NCI-H2227 (cell line): ENCODE measurements at regions not wholly inside any gene's neighbourhood (a gene's known extent, or its start where the extent isn't known, plus 50 kb on each side); places are given as distances from the start of the nearest gene placed in this dataset.

ENCODE experiments used
- DNase-seq: peaks from one replicate; lab custom pipeline; 2025; ENCODE audit not compliant: unreplicated experiment; lab: John Stamatoyannopoulos, UW

DNA sequence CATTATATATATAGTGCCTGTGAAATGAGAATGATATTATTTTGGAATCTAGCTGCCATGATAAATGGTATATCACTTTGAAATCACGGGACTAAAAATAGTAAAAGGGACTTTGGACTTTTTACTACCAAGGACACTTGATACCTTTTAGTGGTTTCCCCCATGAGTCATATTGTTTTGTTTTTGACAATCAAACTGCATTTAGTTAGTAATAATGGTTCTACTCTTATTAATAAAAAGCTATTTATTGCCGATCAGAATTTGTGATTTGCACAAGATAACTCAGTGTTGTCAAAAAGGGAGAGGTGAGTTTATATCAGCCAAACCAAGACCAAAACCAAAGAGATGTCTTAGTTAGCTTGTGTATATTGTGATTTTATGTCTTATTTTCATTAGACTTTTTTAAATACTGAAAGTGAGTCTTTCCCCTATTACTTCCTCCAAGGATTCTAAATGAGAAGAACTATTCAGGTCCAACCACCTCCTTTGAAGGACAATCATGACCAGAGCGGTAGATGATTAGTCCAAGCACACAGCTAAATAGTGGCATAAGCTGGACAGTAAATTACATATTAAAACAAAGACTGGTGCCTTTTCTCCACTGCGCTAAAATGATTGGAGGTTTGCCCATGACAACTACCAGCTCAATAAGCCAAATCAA is 281.7 kb upstream of the ESRRG start:
- DNase-seq: no peak

DNA sequence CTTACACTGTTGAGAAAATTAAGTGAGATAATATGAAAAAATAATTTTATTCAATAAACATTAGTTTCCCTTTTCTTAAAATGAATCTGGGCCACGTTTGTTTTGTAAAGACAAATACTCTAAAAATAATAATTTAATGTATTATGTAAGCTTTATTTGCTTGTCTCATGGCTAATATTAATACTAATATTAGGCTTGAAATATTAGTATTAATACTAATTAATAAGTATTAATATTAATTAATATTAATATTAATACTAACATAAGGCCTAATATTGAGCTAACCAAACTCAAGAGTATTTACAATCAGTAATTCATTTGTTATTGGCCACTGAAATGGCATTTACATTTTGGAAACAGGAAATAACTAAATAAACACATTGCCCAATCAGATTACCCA is 280.1 kb upstream of the ESRRG start:
- no peak for DNase-seq

DNA sequence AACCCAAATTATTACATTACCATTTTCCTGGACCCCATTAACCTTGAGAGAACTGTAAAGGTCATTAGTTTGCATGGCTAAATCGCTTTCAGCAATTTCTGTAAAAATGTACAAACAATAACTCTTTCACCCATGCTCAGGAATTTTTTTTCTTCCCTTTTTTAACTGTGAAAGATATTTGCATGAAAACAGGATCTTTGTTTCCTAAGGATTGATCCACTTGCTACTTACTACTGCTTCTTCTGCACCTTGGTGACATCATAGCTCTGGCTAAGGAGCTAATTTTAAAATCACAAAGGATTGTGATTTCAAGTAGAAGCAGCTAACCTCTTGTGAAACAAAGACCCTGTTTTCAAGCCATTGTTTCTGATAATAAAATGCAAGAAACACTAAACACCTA is 274.6 kb upstream of the ESRRG start:
- no peak for DNase-seq

DNA sequence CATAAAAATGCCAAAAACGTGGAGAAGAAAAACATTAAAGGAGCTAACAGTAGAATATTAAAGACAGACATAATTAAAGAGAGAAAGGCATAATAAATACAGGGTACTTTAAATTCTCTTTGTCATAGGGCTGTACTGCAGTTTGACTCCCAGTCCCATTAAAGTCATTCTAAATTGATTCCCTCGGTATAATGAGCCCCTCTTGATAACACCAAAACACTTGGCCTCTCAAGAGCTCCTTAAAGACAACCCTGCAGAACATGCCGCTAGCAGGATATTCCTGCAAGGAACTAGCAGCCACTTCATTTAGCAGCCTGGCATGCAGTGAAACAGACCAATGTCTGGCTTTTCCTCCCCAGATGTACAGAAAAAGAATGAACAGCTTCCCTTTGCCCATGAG is 273.8 kb upstream of the ESRRG start:
- DNase-seq: peak; percentile 67

DNA sequence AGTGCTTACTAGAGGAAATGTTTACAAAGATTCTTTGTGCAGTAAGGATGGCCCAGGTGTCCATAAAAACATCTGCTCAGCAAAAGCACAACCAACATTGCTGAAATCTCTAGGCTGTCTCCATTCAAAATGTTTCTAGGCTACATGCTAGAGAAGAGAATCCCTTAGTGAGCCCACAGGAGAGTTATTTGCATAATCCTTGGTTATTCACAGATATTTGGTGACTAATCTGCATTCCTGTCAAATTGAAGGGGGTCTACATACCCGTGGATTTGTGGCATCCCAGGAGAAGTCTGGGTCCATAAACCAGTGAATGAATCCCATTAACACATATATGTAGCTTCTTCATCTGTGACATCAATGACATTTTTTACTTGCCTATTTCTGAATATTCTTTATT is 261.3 kb upstream of the ESRRG start:
- DNase-seq: no peak

DNA sequence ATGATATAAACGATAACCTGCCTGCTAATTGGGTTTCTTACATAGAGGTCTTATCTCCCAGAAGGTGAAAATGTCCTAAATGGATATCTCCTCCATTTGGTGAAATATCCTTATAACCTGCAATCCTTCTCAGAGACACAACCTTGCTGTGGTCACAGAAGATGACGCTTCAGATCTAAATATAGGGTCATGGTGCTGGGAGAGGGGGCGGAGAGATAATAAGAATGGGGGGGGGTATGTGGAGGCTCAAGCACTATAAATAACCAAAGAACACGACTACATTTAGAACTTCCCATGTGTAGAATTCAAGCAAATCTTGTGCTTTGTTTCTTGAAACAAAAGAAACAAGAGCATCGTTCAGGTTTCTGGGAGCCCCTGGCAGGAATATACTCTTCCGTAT is 260.6 kb upstream of the ESRRG start:
- DNase-seq: no peak

DNA sequence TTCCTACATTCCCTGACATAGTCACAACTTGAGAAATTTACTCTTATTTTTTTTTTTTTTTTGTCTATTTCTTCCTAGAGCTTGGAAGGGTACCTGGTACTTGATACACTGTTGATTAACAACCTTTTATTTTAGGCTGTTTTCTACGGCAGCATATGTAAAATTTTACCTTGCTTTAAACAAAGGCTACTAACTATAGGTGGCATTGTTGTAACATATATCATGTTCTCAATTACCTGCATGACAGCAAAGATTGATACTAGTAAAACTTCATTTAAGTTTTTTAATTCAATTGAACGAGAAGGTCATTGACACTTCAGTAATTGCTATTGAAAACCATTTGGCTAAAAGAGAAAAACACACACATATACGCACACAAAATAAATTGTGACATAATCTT is 238.3 kb upstream of the ESRRG start:
- no peak for DNase-seq

DNA sequence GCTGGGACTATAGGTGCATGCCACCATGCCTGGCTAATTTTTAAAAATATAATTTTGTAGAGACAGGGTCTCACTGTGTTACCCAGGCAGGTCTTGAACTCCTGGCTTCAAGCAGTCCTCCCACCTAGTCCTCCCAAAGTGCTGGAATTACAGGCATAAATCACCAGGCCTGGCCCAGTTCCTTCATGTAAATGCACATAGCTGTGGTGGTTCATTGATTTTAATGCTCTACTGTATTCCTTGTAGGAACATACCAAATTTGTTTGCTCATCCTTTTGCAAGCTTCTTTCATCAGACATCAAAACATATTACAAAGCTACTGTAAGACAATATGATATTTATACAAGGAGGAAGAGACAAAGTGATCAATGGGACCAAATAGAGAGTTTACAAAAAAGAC is 237.5 kb upstream of the ESRRG start:
- no peak for DNase-seq

DNA sequence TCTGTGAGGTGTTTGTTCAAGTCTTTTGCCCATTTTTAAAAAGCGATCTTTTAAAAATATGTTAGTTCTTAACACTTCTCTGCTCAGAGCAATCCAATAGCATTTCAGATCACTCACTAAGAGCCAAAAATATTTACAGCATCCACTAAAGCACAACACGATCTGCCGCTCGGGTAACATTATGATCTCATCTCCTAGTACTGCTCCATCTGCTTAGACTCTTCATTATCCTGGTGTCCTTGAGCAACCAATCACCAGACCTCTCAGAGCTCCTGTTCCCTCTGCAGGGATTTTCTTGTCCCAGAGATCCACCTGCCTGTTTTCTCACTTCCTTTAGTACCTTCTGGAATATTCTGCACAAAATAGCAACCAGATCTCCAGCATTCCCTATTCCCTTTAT is 235.3 kb upstream of the ESRRG start:
- no peak for DNase-seq

DNA sequence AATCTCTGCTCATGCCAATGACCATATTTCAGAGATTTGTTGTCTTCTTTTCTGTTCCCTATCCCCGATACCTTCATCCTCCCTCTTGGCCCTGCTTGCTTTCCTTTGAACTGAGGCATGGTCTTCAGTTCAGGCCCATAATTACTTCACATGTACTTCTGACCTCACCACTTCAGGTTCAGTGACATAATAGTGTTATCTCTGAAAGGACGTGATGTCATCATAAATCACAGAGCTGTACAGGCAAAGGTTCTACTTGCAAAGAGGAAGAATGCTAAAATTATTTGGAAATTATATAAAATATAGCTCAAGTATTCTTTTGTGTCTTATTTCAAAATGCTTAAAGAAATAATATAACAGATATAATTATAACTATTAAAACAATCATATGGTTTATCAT is 230.3 kb upstream of the ESRRG start:
- DNase-seq: no peak

DNA sequence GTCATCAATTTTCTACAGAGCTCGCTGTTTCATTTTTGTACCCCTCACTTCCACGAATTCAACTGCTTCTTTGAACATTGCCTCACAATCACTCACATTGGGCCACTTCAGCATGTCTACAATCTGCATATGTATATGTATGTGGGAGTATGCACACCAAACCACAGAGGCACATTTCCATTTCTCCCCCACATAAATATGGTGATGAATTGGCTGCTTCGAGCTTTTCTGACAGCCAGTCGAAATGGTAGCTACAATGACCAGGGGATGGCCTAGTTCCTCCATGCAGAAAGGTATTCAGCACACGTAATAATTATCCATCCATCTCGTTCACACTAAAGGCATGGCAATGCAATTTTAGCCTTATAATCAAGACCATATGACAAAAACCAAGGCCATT is 229.6 kb upstream of the ESRRG start:
- no peak for DNase-seq

DNA sequence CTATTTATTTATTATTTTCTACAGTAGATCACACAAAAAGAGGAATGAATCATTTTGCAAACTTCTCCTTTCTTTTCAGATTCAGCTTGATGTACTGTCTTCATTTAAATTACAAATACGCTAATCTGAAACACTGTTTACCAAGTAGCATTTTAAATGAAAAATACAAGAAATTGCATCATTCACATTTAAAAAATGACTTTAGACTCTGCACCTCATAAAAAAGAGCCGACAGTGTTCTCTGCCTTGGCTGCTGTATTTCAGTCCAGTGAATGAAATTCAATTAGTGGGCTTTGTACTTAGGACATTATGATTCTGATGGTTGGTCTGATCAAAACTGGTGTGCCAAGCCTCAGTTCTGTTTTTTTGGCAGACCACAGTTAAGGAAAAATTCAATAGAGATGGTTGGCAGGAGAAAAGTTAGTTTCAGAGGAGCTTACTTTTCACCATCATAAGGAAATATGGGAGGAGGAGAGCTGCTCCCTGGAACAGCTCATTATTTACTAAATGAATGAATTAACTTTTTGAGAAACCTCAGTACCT is 222.4 kb upstream of the ESRRG start:
- no peak for DNase-seq

DNA sequence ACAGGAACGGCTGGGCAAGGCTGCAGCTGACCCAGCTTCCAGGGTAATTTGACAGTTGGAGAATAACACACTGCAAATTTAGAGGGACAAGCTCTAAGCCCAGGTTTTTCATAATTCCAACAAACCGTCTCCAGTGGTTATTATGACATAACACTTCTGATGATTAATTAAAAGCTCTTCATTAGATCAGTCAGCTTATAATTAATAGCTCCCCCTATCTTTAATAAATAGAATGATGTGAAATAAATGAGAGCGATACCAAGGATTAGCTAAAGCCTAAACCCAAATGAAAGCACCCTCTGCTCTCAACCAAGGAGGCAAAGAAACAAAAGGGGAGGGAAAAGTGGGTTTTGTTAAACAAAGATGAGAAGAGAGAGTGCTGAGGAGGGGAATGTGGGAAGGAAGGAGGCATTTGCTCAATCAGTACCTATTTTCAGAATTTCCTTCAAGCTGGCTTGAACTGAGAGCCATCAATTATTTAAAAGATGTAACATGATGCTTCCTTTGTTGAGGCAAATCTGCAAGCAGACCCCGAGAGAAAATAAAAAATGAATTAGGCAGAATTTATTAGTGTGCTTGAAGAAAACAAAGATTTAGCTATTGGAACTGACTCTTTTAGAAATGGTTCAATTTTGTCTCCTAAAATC is 221.8 kb upstream of the ESRRG start:
- no peak for DNase-seq

DNA sequence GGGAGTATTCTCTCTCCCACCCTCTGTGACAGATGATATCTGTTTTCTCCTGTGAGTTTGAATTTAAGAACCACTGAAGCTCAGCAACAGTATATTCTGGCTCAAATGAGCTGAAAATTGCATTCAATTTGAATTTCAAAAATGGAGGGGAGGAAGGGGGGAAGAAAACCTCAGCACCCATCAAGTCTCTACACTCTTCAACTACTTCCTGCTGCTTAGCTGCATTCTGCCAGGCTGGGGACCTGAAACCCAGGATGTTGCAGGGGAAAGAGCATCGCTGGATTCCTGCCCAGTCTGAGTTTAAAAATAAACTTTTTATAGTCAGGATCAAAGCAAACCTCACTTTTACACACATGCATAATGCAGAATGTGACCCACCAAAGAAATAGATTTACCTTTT is 214.3 kb upstream of the ESRRG start:
- DNase-seq: no peak

DNA sequence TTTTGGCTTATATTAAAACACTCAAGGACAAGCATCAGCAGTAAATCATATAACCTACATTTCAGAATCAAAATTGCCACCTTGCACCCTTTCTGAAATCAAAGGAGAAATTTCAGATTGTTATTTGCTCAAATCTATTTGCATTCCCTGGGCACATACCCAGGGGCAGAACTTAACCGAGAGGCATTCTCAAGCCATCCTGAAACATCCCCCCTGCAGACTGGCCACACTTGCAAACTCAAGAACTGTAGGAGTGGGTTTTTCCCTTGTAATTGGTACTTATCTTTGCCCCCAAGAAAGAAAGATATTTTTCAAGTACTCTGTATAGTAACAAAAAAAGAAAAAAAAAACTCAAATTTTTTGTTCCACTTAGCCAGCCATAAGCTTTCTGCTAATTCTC is 213.6 kb upstream of the ESRRG start:
- no peak for DNase-seq

DNA sequence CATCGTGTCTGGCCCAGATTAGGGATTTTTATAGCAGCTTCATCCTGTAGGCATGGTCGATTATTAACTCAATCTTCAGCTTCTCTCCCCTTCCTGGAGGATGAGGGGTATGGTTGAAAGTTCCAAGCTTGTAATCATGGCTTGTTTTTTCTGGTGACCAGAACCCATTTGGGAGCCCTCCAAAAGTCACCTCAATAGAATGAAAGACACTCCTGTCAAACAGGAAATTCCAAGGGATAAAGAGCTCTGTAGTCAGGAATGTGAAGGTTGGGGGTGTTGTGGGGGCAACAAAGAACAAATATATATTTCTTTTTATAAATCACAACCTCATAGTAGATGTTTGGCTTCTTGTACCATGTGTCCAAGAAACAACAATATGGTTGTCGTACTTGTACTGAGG is 212.7 kb upstream of the ESRRG start:
- DNase-seq: no peak

DNA sequence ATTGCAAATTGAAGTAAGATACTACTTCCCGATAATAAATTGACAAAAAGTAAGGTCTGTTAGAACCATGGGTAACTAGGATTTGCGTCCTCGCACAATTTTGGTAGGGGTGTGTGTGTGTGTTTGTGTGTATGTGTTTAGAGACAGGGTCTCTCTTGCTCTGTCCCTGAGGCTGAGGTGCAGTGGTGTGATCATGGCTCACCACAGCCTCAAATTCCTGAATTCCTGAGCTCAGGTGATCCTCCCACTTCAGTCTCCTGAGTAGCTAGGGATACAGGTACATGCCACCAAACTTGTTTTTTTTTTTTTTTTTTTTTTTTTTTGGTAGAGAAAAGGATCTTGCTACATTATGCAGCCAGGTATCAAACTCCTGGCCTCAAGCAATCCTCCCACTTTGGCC is 209.2 kb upstream of the ESRRG start:
- DNase-seq: no peak

DNA sequence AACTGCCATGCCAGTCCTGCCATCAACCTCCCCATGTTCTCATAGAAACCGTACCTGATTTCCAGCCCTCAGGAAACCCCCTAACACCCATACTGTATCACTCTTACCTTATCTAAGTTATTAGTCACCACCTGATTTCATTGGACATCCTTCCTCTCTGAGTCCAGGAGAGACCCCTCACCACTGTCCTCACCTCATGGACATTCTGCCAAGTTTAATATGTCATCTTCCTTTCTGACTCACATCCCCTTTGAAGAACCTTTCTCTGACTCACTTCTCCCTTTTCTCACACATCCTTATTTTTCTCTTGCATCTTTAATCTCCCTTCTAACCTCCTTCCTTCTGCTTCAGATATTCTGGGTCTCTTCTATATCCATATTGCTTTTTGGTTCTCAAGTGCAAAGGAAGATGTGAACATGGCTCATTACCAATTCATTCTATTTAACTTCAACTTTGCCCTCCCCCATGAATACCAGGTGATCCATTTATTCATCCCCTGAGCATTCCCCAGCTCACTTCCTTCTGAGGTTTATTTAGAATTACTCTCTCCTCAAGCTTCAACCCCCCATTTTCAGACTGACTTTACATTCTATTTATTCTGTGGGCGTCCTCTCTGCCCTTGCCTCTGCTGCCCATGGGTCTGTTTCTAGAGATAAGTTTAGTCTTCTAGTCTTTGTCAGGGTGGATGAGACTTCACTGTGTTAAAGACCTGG is 206.8 kb upstream of the ESRRG start:
- no peak for DNase-seq

DNA sequence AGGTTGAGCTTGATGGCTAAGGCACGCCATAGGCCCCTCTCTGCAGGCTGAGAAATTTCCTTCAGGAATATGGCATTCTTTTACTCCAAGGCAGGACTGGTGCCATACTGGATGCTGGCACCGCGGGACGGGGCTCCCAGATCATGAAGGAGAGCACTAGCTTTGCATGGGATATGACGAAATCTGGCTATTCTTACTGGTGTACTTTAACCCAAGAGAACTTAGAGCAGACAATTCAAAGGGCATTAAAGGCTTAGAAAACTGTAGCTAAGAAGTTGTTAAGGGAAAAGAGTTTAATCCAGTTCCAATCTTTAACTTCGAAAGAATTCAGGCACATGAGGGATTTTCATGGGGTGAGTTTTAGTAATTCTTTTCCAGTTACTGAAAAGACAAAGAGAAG is 204.4 kb upstream of the ESRRG start:
- DNase-seq: no peak

DNA sequence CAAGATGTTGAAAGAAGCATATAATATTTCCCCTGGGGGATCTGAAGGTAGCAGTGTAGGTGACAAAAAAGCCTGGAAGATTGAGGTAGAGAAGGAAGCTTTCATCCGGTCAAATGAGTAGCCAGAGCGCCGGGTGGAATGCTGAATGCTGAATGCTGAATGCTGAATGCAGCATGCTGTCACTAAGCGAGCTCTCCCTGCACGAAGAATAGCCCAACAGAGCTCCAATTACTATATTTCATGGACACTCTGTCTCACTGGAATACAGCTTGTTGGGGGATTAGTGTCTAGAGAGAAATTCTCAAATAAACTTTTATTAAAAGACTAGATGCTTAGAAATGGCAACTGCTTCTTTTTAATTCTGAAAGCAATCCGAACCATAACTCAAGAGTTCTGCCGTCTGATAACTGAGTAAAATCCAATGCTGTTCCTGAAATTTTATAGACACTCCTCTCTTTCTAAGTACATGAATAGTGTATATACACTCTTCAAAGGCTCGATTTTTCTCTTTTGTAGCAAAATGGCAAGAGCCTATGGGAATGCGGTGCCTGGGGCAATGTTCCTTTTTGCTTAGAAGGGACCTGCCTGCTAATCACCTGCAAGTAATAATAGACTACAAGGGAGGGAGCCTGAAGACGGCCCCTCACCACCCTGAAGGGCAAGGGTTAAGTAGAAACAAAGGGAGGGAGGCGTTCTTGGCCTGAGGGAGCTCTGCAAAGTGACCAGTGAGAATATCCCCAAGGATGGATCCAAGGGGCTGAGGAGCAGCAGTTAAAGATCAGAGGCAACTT is 203.7 kb upstream of the ESRRG start:
- DNase-seq: no peak

DNA sequence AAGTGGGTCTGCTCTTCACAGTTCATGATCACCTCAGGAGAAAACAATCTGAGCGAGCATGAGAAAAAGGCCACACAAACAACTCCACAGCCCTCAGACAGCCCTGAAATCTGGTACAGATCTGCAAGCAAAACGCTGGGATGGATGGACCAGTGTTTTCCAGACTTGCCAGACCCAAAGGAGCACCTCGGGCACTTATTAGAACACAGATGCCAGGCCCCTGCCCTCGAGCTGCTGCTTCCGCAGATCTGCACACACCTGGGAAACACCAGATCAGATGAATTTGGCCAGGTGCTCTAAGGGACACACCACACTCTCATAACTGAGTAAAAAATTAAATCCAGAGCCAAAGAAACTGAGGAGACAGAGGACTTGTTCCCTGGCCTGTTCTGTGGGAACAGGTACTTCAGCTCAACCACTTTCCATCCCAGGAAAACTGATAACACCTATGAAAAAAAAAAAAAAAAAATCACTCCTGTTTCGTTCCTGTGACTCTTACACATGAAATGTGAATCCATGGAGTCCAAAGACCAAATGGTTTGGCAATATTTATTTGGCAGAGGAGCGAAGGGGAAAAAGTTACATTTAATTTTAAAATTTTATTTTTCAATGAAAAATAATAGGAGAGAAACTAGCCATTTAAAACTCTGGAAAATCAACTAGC is 202.9 kb upstream of the ESRRG start:
- DNase-seq: no peak
